KMS-11 (cell line): ENCODE measurements at regions not wholly inside any gene's neighbourhood (a gene's known extent, or its start where the extent isn't known, plus 50 kb on each side); places are given as distances from the start of the nearest gene placed in this dataset.

Experiments
- H2AFZ ChIP-seq: fragments of 200-600 bp; sonication (generic); 2 replicates; pipeline ENCODE4 v1.6.1; 2016; ENCODE audit warnings: antibody characterized with exemption, mixed run types, low read depth
- H3K27ac ChIP-seq: fragments of 200-600 bp; sonication (generic); 2 replicates; pipeline ENCODE4 v1.6.1; 2016; ENCODE audit warnings: mild to moderate bottlenecking, mixed run types
- H3K27me3 ChIP-seq: fragments of 200-600 bp; sonication (generic); 2 replicates; pipeline ENCODE4 v1.6.1; 2017; ENCODE audit warnings: mild to moderate bottlenecking, low read depth, mixed run types, moderate library complexity; ENCODE audit not compliant: insufficient read depth
- H3K36me3 ChIP-seq: fragments of 200-600 bp; sonication (generic); 2 replicates; pipeline ENCODE4 v1.6.1; 2017; ENCODE audit warnings: mild to moderate bottlenecking, mixed run types; ENCODE audit not compliant: insufficient read depth
- H3K4me1 ChIP-seq: fragments of 200-600 bp; sonication (generic); 2 replicates; pipeline ENCODE4 v1.6.1; 2016; ENCODE audit warnings: mild to moderate bottlenecking, low read depth, mixed run types; ENCODE audit not compliant: poor library complexity, severe bottlenecking
- H3K4me2 ChIP-seq: fragments of 200-600 bp; sonication (generic); 2 replicates; pipeline ENCODE4 v1.7.0; 2016; ENCODE audit warnings: mild to moderate bottlenecking, mixed run types
- H3K4me3 ChIP-seq: fragments of 200-600 bp; sonication (generic); IDR thresholded peaks from 2 replicates; pipeline ENCODE4 v1.6.1; 2017; ENCODE audit warnings: low read depth, low read length, mixed read lengths; ENCODE audit not compliant: insufficient read depth
- H3K79me2 ChIP-seq: fragments of 200-600 bp; sonication (generic); 2 replicates; pipeline ENCODE4 v1.6.1; 2016; ENCODE audit warnings: low read depth, mixed run types; ENCODE audit not compliant: insufficient read depth
- H3K9ac ChIP-seq: fragments of 200-600 bp; sonication (generic); 2 replicates; pipeline ENCODE4 v1.6.1; 2016; ENCODE audit warnings: mild to moderate bottlenecking, mixed run types
- H4K20me1 ChIP-seq: fragments of 200-600 bp; sonication (generic); 2 replicates; pipeline ENCODE4 v1.6.1; 2016; ENCODE audit warnings: mild to moderate bottlenecking, mixed run types; ENCODE audit not compliant: insufficient read depth
- TF ChIP-seq, protein P1 (sequence below): fragments of 200-600 bp; sonication (generic); conservative IDR thresholded peaks from 2 replicates; pipeline ENCODE4 v1.6.1; 2017; ENCODE audit warnings: low read depth, mild to moderate bottlenecking, antibody characterized with exemption, low read length, moderate library complexity, mixed read lengths

- no peak overlapping the region for H3K9ac ChIP-seq
- no peaks in the 10 kb centered on the region for H3K79me2 ChIP-seq
Observed at GRCh38 chr13:31081316-31081715, 80.4 kb downstream of the HSPH1 start.

GRCh38 chr13:31074756-31075155 is 86.9 kb downstream of the HSPH1 start:
- Histone ChIP-seq H3K4me3 (no peak overlapping the region), H3K27ac (no peak overlapping the region), H3K27me3 (no peaks in the 10 kb centered on the region), H3K9ac (no peak overlapping the region), H3K4me2 (no peak overlapping the region), H3K36me3 (no peaks in the 10 kb centered on the region), H4K20me1 (no peaks in the 10 kb centered on the region), H3K4me1 (peaks cover 6% of the 10 kb centered on the region), H3K79me2 (no peaks in the 10 kb centered on the region), H2AFZ (no peak overlapping the region)
- TF ChIP-seq, protein P1, sequence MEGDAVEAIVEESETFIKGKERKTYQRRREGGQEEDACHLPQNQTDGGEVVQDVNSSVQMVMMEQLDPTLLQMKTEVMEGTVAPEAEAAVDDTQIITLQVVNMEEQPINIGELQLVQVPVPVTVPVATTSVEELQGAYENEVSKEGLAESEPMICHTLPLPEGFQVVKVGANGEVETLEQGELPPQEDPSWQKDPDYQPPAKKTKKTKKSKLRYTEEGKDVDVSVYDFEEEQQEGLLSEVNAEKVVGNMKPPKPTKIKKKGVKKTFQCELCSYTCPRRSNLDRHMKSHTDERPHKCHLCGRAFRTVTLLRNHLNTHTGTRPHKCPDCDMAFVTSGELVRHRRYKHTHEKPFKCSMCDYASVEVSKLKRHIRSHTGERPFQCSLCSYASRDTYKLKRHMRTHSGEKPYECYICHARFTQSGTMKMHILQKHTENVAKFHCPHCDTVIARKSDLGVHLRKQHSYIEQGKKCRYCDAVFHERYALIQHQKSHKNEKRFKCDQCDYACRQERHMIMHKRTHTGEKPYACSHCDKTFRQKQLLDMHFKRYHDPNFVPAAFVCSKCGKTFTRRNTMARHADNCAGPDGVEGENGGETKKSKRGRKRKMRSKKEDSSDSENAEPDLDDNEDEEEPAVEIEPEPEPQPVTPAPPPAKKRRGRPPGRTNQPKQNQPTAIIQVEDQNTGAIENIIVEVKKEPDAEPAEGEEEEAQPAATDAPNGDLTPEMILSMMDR = no peak

More at GRCh38 chr13:31081316-31081715, 80.4 kb downstream of the HSPH1 start:
- no peaks in the 10 kb centered on the region for H3K27me3 ChIP-seq
- no peaks in the 10 kb centered on the region for H3K36me3 ChIP-seq
- H3K27ac ChIP-seq = no peak overlapping the region
- no peak overlapping the region for H2AFZ ChIP-seq
- H3K4me2 ChIP-seq = no peak overlapping the region
- no peaks in the 10 kb centered on the region for H4K20me1 ChIP-seq
- TF ChIP-seq, protein P1 = no peak
- H3K4me3 ChIP-seq = no peak overlapping the region
- no peaks in the 10 kb centered on the region for H3K4me1 ChIP-seq

DNA sequence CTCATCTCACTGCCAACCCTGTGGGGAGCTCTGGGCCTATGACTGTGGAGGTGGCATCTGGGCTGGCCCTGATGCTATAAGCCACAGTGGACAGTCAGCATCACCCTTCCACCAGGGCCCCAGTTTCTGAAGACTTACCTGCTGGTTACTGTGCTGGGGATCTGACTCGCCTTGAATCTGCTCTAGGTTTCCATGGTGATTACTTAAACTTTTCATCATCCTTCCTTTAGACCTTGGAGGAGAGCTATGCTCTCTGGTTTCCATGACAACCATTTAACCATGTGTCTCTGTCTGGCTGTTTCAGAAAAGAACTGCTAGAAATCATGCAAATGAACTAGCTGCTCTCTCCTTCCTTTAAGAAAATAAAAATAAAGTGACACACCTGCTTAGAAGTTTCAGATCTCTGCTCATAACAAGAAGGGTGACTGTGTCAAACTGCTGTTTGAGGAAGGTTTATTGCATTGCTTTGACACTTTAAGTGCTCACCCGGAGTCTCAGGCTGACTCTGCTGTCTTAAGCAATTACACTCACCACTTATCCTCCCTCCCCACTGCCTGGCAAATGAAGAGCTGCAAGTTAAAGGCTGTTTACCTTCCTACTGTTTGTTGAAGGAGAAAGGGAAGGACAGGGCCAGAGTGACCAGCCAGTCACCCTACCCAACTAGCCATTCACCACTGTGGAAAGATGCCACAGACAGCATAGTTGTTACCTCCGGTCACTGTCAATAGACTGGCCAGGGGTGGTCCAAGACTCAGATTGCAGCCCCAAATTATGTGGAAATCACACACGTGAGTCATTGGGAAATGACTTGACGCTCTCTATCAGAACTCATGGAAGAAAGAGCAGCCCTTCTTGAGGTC is 87.6 kb downstream of the HSPH1 start:
- no peaks in the 10 kb centered on the region for H3K27me3 ChIP-seq
- no peak overlapping the region for H2AFZ ChIP-seq
- no peak overlapping the region for H3K27ac ChIP-seq
- TF ChIP-seq, protein P1 = no peak
- no peaks in the 10 kb centered on the region for H3K36me3 ChIP-seq
- no peaks in the 10 kb centered on the region for H4K20me1 ChIP-seq
- peaks cover 6% of the 10 kb centered on the region for H3K4me1 ChIP-seq
- H3K4me2 ChIP-seq = no peak overlapping the region
- no peak overlapping the region for H3K9ac ChIP-seq
- H3K79me2 ChIP-seq = no peaks in the 10 kb centered on the region
- H3K4me3 ChIP-seq = no peak overlapping the region

GRCh38 chr13:31072041-31072440 is 89.7 kb downstream of the HSPH1 start:
- no peak overlapping the region for H2AFZ ChIP-seq
- no peaks in the 10 kb centered on the region for H3K27me3 ChIP-seq
- no peaks in the 10 kb centered on the region for H3K36me3 ChIP-seq
- H3K4me3 ChIP-seq = no peak overlapping the region
- H3K4me2 ChIP-seq = no peak overlapping the region
- no peaks in the 10 kb centered on the region for H3K79me2 ChIP-seq
- H3K9ac ChIP-seq = no peak overlapping the region
- H4K20me1 ChIP-seq = no peaks in the 10 kb centered on the region
- peaks cover 6% of the 10 kb centered on the region for H3K4me1 ChIP-seq
- TF ChIP-seq, protein P1 = no peak
- no peak overlapping the region for H3K27ac ChIP-seq
